ENCODE measurements at regions not wholly inside any gene's neighbourhood (a gene's known extent, or its start where the extent isn't known, plus 50 kb on each side); places are given as distances from the start of the nearest gene placed in this dataset.

- TF ChIP-seq, protein P1, sequence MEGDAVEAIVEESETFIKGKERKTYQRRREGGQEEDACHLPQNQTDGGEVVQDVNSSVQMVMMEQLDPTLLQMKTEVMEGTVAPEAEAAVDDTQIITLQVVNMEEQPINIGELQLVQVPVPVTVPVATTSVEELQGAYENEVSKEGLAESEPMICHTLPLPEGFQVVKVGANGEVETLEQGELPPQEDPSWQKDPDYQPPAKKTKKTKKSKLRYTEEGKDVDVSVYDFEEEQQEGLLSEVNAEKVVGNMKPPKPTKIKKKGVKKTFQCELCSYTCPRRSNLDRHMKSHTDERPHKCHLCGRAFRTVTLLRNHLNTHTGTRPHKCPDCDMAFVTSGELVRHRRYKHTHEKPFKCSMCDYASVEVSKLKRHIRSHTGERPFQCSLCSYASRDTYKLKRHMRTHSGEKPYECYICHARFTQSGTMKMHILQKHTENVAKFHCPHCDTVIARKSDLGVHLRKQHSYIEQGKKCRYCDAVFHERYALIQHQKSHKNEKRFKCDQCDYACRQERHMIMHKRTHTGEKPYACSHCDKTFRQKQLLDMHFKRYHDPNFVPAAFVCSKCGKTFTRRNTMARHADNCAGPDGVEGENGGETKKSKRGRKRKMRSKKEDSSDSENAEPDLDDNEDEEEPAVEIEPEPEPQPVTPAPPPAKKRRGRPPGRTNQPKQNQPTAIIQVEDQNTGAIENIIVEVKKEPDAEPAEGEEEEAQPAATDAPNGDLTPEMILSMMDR (IDR thresholded peaks at IDR 0.05): no peak
- no peak for TF ChIP-seq EP300 (IDR thresholded peaks at IDR 0.05)
Measured at GRCh38 chr6:156061465-156061864, 605.8 kb upstream of the NOX3 start.

Data from suprapubic skin (tissue), 3 donors.